ENCODE measurements at regions not wholly inside any gene's neighbourhood (a gene's known extent, or its start where the extent isn't known, plus 50 kb on each side); places are given as distances from the start of the nearest gene placed in this dataset.
"Not testable (repeated sequence)": the region's sequence is repeated elsewhere in the genome, so short reads cannot be mapped to it uniquely, and the experiment has no call there.

- TF ChIP-seq YY1 (IDR thresholded peaks at IDR 0.05; ENCODE audit: low read depth, low read length) (no peak), SRF (IDR thresholded peaks at IDR 0.05; ENCODE audit: low read depth, low read length) (no peak), KDM1A (IDR thresholded peaks at IDR 0.05; ENCODE audit: borderline replicate concordance, low read length) (no peak), POLR2A (IDR thresholded peaks at IDR 0.05; ENCODE audit: control extremely low read depth in 1 of 2, low read depth in 2 of 2, low read length in 2 of 2) (no peak)
Observed at GRCh38 chr10:23543691-23544380, 105.0 kb downstream of the OTUD1 start (continued).

GRCh38 chr10:23545866-23546265, 107.0 kb downstream of the OTUD1 start:
- H3K4me1 ChIP-seq (replicated peaks in 1 of 4; ENCODE audit: control insufficient read depth in 3 of 4, insufficient read depth in 4 of 4, low read length in 3 of 4); H3K27ac ChIP-seq (ENCODE audit: low read depth, low read length); H4K20me1 ChIP-seq (replicated peaks in 1 of 2; ENCODE audit: control insufficient read depth in 1 of 2, insufficient read depth in 2 of 2, low read length in 2 of 2); H2AFZ ChIP-seq (ENCODE audit: low read length); H3K4me2 ChIP-seq (ENCODE audit: insufficient read depth in 1 of 2, low read depth in 2 of 2, low read length in 2 of 2); DNase-seq (ENCODE audit: low read depth in 1 of 2, low spot score in 2 of 2); H2BK20ac ChIP-seq (ENCODE audit: low read length); H4K91ac ChIP-seq (replicated peaks; ENCODE audit: insufficient read length, low read length); H3K23ac ChIP-seq (ENCODE audit: insufficient read length); H3K23me2 ChIP-seq (ENCODE audit: low read depth, low read length); H3K36me3 ChIP-seq (ENCODE audit: control insufficient read depth in 2 of 4, insufficient read depth in 4 of 4, low read length in 3 of 4); H2BK120ac ChIP-seq (replicated peaks; ENCODE audit: low read depth, low read length); H3K9me3 ChIP-seq (ENCODE audit: insufficient read depth in 2 of 2, low read depth in 1 of 2, low read length in 1 of 2); H3K18ac ChIP-seq (ENCODE audit: extremely low read depth, low read length); H3K14ac ChIP-seq (ENCODE audit: insufficient read length); H4K8ac ChIP-seq (ENCODE audit: extremely low read depth, insufficient read depth, low read length); H3K4ac ChIP-seq (replicated peaks; ENCODE audit: insufficient read length, low read depth, low read length); H2AK5ac ChIP-seq (ENCODE audit: low read depth, low read length); H2BK12ac ChIP-seq (ENCODE audit: low read depth, low read length); H3K79me2 ChIP-seq (ENCODE audit: control insufficient read depth in 1 of 2, insufficient read depth in 2 of 2, low read length in 2 of 2); H3K56ac ChIP-seq (replicated peaks; ENCODE audit: insufficient read length, low read depth, low read length); H3K9ac ChIP-seq (replicated peaks in 1 of 4; ENCODE audit: extremely low read depth in 1 of 4, low read depth in 3 of 4, low read length in 3 of 4); H3K79me1 ChIP-seq (ENCODE audit: low read depth, low read length); FAIRE-seq; POLR2A ChIA-PET (ENCODE audit: partially characterized antibody); H3K27me3 ChIP-seq (replicated peaks in 1 of 4; ENCODE audit: control insufficient read depth in 3 of 4, extremely low read depth in 1 of 4, insufficient read depth in 3 of 4, low read length in 3 of 4); H3K4me3 ChIP-seq (ENCODE audit: extremely low read depth in 1 of 4, insufficient read depth in 2 of 4, low read depth in 3 of 4, low read length in 4 of 4); H4K5ac ChIP-seq (ENCODE audit: insufficient read length, low read depth, low read length); H2BK15ac ChIP-seq (ENCODE audit: low read length); H2BK5ac ChIP-seq (ENCODE audit: low read depth, low read length): not testable (repeated sequence)
- CTCF ChIA-PET (ENCODE audit: partially characterized antibody) = interaction anchor here (1.1 kb wide), 1 partner anchor 231 kb away, joined by 3 read pairs; no protein-coding TSS in a partner anchor
- 97% methylated on average over 2 of the region's 2 CpGs; no CpG with 5 or more reads in 1 of the 2 experiments for WGBS, 2 experiments (ENCODE audit: extremely low coverage in 1 of 2, insufficient coverage in 1 of 2, insufficient read length in 1 of 2, insufficient replicate concordance in 2 of 2, low coverage in 1 of 2, low lambda C conversion rate in 2 of 2, missing lambda C conversion rate in 1 of 2)
